GM19043 (cell line): ENCODE measurements at regions not wholly inside any gene's neighbourhood (a gene's known extent, or its start where the extent isn't known, plus 50 kb on each side); places are given as distances from the start of the nearest gene placed in this dataset.
A peak's percentile ranks its signal among the peaks of the same experiment; 100 is the strongest.

Experiments
- ATAC-seq: cut with Tn5 transposase; IDR thresholded peaks from one replicate; pipeline ENCODE4 v1.9.1; 2021; ENCODE audit warnings: low read depth; ENCODE audit not compliant: unreplicated experiment

DNA sequence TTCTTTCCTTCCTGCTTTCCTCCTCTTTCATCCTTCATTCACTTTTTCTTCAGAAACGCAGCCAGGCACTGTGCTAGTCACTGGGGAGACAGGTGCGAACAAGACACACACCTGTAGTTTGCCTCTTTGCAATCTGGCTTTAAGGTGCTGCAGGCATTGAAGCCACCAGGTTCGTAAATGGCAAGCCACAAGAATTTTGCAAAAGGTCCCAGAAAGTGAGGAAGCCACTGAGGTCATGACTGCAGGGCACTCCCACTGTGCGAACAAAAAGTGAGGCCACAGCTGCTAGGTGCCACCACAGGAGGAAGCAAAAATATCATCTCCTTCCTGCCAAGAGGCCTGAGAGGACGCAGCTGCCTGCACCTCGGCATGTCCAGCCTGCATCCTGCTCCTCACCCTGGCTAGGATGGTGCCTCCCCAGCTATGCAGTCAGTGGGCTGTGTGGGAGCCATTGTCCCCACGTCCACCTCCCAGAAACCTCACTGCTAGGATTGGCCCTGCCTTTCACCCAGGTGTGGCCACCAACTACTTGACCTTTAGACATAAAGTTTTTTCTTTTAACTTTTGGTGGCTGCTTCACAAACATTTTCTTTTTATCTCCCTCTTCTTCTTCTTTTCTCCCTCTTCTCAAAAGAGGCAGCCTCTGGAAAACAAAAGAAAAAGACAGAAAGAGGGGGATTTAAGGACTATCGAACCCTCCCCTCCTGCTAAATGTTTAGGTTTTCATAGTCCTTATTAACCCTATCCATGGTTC is 230.8 kb downstream of the BCAS1 start:
- ATAC-seq, result peak; percentile 67

DNA sequence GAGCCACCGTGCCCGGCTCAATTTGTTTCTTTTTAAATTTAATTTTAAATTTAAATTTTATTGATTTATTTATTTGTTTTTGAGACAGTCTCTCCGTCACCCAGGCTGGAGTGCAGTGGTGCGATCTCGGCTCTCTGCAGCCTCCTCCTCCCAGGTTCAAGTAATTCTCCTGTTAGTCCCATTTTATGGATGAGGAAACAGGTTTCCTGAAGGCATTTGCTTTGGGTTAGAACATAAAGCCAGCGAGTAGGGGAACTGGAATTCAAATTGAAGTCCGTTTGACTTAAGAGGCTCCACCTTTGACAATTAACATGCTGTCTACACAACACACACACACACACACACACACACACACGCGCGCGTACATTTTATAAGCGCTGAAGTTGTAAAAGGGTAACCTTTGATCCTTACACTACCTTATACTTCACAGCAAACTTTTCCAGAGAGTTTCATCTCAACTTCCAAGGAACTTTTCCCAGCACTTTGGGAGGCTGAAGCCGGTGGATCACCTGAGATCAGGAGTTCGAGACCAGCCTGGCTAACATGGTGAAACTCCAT is 232.0 kb downstream of the BCAS1 start:
- ATAC-seq, result no peak

GRCh38 chr20:53837126-53837826 is 233.1 kb downstream of the BCAS1 start:
- ATAC-seq, result no peak

GRCh38 chr20:53834749-53835148 is 235.6 kb downstream of the BCAS1 start:
- no peak for ATAC-seq

GRCh38 chr20:53834062-53834442 is 236.3 kb downstream of the BCAS1 start:
- no peak for ATAC-seq

DNA sequence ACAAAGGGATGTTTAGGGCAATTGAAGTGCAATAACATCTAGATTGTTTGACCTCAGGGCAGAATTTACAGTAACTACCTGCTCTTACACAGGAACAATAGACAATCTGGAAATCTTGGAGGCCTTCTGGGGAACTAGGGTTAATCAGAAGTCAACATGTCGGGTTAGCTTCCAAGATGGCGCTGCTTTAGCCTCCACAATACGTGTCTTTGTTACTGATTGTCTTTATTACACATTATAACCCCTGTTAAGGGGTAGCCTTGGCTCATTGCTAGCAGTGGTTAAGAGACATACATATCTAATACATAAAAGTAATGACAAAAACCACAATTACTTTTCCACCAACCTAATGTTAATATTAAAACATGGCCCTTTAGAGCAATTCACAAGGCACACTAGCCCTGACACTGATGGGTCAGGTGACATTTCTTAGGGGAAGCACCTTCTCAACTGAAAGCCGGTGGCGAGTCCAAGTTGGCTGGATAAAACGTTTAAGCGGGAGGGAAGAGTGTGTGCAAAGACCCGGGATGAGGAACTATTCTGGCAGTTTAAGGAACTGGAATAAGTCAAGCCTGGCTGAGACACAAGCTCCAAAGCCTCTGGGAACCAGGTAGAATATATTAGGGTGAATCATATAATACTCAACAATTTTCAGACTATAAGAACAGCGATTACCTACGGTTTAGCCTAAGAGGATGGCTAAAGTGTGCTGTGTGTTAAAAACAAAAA is 236.9 kb downstream of the BCAS1 start:
- no peak for ATAC-seq

- no peak for ATAC-seq
Observed at GRCh38 chr20:53832499-53832898, 237.9 kb downstream of the BCAS1 start.

GRCh38 chr20:53831812-53832211 is 238.2 kb upstream of the ZNF217 start:
- no peak for ATAC-seq

- no peak for ATAC-seq
Observed at GRCh38 chr20:53831228-53831627, 237.6 kb upstream of the ZNF217 start.

GRCh38 chr20:53829724-53830521 is 236.3 kb upstream of the ZNF217 start:
- ATAC-seq, result peak; percentile 50

GRCh38 chr20:53829255-53829723 is 235.7 kb upstream of the ZNF217 start:
- ATAC-seq, result no peak

DNA sequence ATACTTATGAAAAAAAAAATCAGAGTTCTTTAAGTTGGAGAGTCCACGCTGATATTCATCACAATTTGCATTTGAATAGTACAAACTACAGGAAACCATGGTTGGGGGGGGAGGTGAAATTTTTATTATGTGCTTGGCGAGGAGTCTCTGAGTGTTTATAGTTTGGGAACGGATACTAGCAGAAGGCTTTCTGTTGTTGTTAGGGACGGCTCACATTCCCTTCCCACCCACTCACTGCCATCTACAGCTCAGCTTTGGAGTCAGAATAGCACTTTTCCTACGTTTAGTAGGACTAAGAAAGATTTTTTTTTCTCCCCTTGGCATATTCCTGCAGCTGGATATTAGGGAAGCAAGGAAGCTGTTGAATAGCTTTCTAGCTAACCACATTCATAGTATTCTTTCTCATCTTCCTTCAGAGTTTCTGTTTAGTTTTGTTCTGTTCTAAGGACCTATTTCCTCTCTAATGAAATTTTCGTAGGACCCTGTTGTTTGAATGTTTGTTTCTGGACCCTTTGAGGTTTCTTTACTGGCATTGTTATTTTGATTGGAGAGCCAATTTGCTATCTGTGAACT is 235.1 kb upstream of the ZNF217 start:
- no peak for ATAC-seq

DNA sequence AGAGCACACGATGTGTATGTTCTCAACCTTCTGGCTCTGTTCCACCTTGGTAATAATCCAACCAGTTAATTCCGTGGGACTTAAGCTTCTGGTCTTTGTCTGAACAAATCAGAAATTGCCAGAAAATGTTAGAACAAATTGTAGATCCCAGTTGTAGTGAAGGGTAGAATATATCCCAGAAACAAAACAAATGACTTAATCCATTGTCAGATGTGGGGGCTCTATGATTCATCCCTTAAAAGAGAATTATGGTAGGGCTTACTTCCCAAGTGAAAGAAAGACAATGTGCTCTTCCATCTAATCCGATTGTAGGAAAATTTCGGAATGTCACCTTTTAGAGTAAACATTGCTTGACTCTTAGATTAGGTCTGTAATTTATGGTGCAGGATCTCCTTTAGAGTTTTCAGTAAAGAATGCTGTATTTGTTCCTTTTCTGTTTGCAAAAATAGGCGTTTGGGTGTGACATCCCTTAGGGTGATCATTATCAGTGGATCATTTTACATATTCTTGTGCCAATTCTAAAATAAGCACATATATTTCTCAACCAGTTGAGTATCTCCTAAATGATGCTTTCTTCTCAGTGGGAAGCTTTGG is 234.5 kb upstream of the ZNF217 start:
- ATAC-seq, result no peak

DNA sequence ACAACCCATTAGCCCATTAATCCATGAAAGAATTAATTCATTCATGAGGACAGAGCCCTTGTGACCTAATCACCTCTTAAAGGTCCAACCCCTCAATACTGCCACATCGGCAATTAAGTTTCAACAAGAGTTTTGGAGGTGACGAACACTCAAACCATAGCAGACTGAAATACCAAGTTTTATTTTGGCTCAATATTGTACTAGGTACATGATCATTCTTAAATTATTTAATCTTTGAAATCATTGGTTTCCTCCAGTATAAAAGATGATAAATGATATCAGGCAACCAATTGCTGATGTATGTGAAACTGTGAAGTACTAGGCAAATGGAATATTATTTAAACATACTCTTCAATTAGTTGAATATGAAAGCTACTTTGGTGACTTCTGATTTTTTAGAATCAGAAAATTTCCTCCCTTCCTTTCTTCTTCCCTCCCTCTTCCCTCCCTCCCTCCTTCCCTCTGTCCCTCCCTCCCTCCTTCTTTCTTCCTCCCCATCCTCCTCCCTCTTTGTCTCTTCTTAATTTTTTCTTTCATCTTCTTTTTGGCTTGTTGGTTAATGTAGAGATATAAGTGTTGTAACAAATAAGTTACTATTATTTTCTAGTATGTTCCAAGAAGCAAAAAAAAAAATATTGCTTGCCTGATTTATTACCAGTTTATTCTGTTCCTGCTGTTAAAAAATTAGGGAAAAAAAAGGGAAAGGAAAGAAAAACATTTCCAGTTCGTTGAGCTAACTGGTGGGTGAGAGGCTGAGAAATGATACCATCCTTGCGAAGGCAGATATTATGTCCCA is 233.9 kb upstream of the ZNF217 start:
- ATAC-seq, result no peak

DNA sequence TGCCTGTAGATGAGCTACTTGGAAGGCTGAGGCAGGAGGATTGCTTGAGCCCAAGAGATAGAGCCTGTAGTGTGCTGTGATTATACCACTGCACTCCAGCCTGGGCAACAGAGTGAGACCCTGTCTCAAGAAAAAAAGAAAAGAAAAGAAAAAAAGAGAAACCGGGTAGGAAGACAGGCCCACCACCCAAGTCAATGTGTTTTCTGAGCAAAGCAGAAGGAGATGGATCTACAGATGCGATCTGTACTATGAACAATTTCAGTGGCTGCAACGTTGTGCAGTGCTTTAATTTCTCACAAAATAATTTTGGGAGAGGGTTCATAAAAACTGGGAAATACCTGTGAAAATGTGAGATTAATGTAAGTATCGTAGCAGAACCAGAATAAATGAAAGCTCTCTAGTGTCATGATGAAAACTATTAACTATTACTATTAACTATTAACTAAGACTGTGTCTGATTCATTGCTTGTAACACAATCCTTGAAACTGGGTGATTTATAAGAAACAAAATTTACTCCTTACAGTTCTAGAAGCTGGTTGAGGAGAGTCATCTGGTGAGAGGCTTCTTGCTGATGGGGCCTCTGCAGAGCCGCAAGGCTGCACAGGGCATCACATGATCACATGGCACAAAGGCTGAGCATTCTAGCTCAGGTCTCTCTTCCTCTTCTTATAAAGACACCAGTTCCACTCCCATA is 233.1 kb upstream of the ZNF217 start:
- ATAC-seq, result peak; percentile 68

GRCh38 chr20:53826090-53826489 is 232.5 kb upstream of the ZNF217 start:
- ATAC-seq, result no peak

DNA sequence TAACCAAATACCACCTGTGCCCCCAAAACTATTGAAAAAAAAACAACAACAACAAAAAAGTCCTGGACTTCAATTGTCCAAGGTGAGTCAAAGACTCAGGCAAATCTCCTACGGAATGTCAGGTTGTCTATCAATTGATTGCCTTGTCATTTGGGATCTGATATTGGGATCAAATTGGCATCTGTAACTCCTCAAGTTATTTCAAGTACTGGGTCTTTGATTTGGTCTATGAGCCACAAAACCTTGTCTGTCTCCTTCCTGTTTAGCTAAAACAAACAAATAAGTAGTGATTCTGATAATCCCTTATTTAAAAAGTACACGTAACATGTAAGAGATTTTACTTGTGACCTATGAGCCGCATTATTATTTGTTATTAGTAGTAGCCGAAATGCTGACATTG is 231.6 kb upstream of the ZNF217 start:
- ATAC-seq, result no peak

- no peak for ATAC-seq
Observed at GRCh38 chr20:53824779-53825178, 231.1 kb upstream of the ZNF217 start.
